NCI-H187 treated with DMSO at 0.1 percent for 48 hours (cell line): ENCODE measurements at regions not wholly inside any gene's neighbourhood (a gene's known extent, or its start where the extent isn't known, plus 50 kb on each side); places are given as distances from the start of the nearest gene placed in this dataset.
"Not testable (repeated sequence)": the region's sequence is repeated elsewhere in the genome, so short reads cannot be mapped to it uniquely, and the experiment has no call there.

Source experiments
- DNase-seq: peaks from one replicate; lab custom pipeline; 2025; lab: John Stamatoyannopoulos, UW

- no peak for DNase-seq
These were observed 379.7 kb downstream of the MAT2B start for GRCh38 chr5:163885117-163885516.

- no peak for DNase-seq
These were observed 382.4 kb downstream of the MAT2B start for GRCh38 chr5:163887854-163888253.

GRCh38 chr5:163888366-163888765, 382.9 kb downstream of the MAT2B start:
- no peak for DNase-seq

- DNase-seq = no peak
These were observed 383.9 kb downstream of the MAT2B start for GRCh38 chr5:163889369-163889768.

GRCh38 chr5:163890261-163890660, 384.8 kb downstream of the MAT2B start:
- DNase-seq = no peak

- no peak for DNase-seq
These were observed 387.9 kb downstream of the MAT2B start for GRCh38 chr5:163893281-163893680.

GRCh38 chr5:163894645-163895044, 389.2 kb downstream of the MAT2B start:
- no peak for DNase-seq

GRCh38 chr5:163898873-163899272, 393.5 kb downstream of the MAT2B start:
- no peak for DNase-seq

- DNase-seq = not testable (repeated sequence)
These were observed 402.4 kb downstream of the MAT2B start for GRCh38 chr5:163907783-163908182.

GRCh38 chr5:163908253-163908652, 402.8 kb downstream of the MAT2B start:
- no peak for DNase-seq

GRCh38 chr5:163910226-163910625, 404.8 kb downstream of the MAT2B start:
- no peak for DNase-seq

GRCh38 chr5:163912046-163912445, 406.6 kb downstream of the MAT2B start:
- no peak for DNase-seq

GRCh38 chr5:163913548-163913947, 408.1 kb downstream of the MAT2B start:
- DNase-seq = no peak

GRCh38 chr5:163914910-163915309, 409.5 kb downstream of the MAT2B start:
- no peak for DNase-seq

- no peak for DNase-seq
These were observed 410.1 kb downstream of the MAT2B start for GRCh38 chr5:163915481-163915961.

- no peak for DNase-seq
These were observed 411.0 kb downstream of the MAT2B start for GRCh38 chr5:163916376-163916775.

- no peak for DNase-seq
These were observed 411.4 kb downstream of the MAT2B start for GRCh38 chr5:163916861-163917260.

- no peak for DNase-seq
These were observed 412.3 kb downstream of the MAT2B start for GRCh38 chr5:163917747-163918146.

GRCh38 chr5:163934990-163935389, 429.6 kb downstream of the MAT2B start:
- DNase-seq = not testable (repeated sequence)

- no peak for DNase-seq
These were observed 433.2 kb downstream of the MAT2B start for GRCh38 chr5:163938595-163938994.

- no peak for DNase-seq
These were observed 435.7 kb downstream of the MAT2B start for GRCh38 chr5:163941079-163941478.

- no peak for DNase-seq
These were observed 438.1 kb downstream of the MAT2B start for GRCh38 chr5:163943546-163943945.

- no peak for DNase-seq
These were observed 439.3 kb downstream of the MAT2B start for GRCh38 chr5:163944738-163945137.

GRCh38 chr5:163947848-163948666, 442.6 kb downstream of the MAT2B start:
- DNase-seq = no peak
